GM12872 (cell line): ENCODE measurements at regions not wholly inside any gene's neighbourhood (a gene's known extent, or its start where the extent isn't known, plus 50 kb on each side); places are given as distances from the start of the nearest gene placed in this dataset.

Experiments
- CTCF ChIP-seq: IDR thresholded peaks from 3 replicates; pipeline ENCODE4 v1.5.1; 2011; ENCODE audit warnings: low read depth, mild to moderate bottlenecking, low read length, moderate library complexity; ENCODE audit not compliant: insufficient read depth

GRCh38 chr18:73884868-73885267, 262.8 kb downstream of the FBXO15 start:
- TF ChIP-seq CTCF, result no peak

DNA sequence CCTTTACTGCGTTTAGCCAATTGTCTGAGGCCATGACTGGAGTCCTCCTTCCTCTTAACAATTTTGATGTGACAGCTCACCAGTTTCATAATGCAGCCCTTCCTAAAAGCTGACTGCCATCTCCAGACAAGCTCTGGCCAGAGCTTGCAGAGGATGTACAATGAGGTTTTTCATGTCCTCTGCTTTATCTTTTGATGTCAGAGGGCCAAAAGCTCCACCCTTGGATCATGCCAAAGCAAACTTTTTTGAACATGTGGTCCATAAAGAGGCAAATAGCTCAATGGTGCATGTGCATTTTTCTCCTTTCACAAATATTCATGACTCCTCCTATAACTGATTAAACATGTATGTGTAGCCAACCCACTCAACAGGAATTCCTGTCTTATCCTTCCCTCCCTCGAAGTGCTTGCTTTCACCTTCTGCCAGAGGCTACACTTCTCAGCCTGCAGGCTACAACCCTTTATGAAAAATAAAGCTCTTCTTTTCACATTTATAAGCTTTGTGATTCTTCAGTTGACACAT, 266.2 kb downstream of the FBXO15 start:
- no peak for TF ChIP-seq CTCF

- TF ChIP-seq CTCF, result no peak
Observed at GRCh38 chr18:73880387-73880786, 267.2 kb downstream of the FBXO15 start.

DNA sequence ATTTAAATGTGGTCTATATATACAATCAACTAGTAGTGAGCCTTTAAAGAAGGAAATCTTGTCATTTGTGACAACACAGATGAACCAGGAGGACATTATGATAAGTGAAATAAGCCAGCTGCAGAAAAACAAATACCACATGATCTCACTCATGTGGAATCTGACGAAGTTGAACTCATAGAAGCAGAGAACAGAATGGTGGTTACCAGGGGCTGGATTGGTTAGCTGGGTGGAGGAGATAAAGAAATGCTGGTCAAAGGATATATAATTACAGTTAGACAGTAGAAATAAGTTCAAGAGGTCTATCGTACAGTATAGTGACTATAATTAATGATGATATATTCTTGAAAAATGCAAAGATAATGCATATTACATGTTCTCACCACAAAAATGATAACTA, 267.9 kb downstream of the FBXO15 start:
- TF ChIP-seq CTCF, result no peak

DNA sequence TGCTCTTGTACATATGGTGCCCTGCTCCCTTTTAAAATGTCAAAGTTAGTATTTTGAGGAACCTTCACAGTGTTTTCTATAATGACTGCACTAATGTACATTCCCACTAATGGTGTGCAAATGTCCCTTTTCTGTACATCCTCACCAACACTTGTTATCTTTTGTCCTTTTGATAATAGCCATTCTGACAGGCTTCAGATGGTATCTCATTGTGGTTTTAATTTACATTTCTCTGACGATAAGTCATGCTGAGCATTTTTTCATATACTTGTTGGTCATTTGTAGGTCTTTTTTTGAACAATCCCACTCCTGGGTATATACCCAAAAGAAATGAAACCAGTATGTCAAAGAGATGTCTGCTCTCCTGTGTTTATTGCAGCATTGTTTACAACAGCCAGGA, 268.3 kb downstream of the FBXO15 start:
- TF ChIP-seq CTCF, result no peak

GRCh38 chr18:73869182-73869581, 278.5 kb downstream of the FBXO15 start:
- TF ChIP-seq CTCF, result no peak

DNA sequence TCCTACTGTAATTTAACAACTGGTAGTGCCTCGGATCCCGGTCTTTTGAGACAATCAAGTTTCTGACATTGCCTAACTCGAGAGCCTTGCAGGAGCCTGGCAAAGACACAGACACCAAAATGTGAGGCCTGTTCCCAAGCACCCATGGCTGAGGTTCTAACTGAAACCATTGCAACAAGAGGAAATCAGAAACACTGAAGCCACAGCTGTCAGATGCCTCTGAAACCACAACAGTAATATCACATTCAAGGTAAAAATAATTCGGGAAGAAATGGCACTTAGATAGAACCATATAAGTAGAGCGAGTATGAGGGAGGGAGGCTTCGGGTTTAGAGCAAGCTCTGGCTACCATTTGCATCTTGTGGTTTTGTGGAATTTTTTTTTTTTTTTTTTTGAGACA, 285.9 kb downstream of the FBXO15 start:
- TF ChIP-seq CTCF, result no peak
